ENCODE measurements at regions not wholly inside any gene's neighbourhood (a gene's known extent, or its start where the extent isn't known, plus 50 kb on each side); places are given as distances from the start of the nearest gene placed in this dataset.

DNA sequence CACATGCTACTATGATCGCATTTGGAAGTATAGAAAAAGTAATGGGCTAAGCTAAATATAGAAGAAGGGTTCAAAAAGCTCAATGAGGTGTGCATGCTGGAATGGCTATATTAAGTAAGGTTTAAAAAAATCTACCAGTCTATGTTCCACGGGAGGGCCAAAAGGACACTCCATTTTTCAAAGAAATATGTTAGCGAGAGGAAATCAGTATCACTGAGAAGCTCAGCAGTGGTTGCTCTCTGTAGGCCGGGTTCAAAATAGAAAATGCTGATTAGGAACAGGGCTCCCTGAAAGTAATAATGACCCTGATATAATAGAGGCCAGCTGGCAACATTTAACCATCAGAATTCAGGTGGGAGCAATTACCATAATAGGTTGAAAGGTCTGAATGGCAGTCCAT lies 224.5 kb upstream of the SEMA3E start:
- no peak for DNase-seq (ENCODE audit: low spot score)
- H3K27me3 ChIP-seq (ENCODE audit: insufficient read depth), result no peaks in the 10 kb centered on the region
- no peaks in the 10 kb centered on the region for H3K4me1 ChIP-seq (ENCODE audit: insufficient read depth)
- no peak overlapping the region for H2AFZ ChIP-seq
- no peaks in the 10 kb centered on the region for H3K36me3 ChIP-seq (ENCODE audit: insufficient read depth)
- no peak overlapping the region for H3K4me2 ChIP-seq
- no peaks in the 10 kb centered on the region for H3F3A ChIP-seq (replicated peaks; ENCODE audit: low read depth)
- H3K27me3 Mint-ChIP-seq (ENCODE audit: insufficient read depth, low read depth, poor library complexity), result no peaks in the 10 kb centered on the region
- no peaks in the 10 kb centered on the region for H3K36me3 Mint-ChIP-seq (ENCODE audit: low read depth)
- H3K79me2 ChIP-seq (replicated peaks; ENCODE audit: insufficient read depth), result no peaks in the 10 kb centered on the region
- no peaks in the 10 kb centered on the region for H3K9me2 ChIP-seq (ENCODE audit: insufficient read depth)
- H3K9me3 Mint-ChIP-seq, result no peaks in the 10 kb centered on the region
- no peaks in the 10 kb centered on the region for H4K20me1 ChIP-seq (replicated peaks; ENCODE audit: insufficient read depth)
- H3K4me3 Mint-ChIP-seq, result no peak overlapping the region
- TF ChIP-seq NANOG (IDR thresholded peaks at IDR 0.05; ENCODE audit: borderline replicate concordance) (no peak), ZNF114 (CRISPR knock-in tag; IDR thresholded peaks at IDR 0.05) (no peak), JUNB (IDR thresholded peaks at IDR 0.05; ENCODE audit: unreplicated experiment) (no peak), ZNF331 (CRISPR knock-in tag; IDR thresholded peaks at IDR 0.05; ENCODE audit: low read depth) (no peak), CREB1 (CRISPR knock-in tag; IDR thresholded peaks at IDR 0.05; ENCODE audit: low read depth) (no peak), ZNF462 (CRISPR knock-in tag; IDR thresholded peaks at IDR 0.05) (no peak), POLR2AphosphoS5 (IDR thresholded peaks at IDR 0.05; ENCODE audit: low read depth) (no peak), EZH2phosphoT487 (IDR thresholded peaks at IDR 0.05; ENCODE audit: unreplicated experiment) (no peak), REST (IDR thresholded peaks at IDR 0.05; ENCODE audit: unreplicated experiment) (no peak), EZH2 (IDR thresholded peaks at IDR 0.05; ENCODE audit: low read depth, unreplicated experiment) (no peak)
- TF ChIP-seq, protein P1, sequence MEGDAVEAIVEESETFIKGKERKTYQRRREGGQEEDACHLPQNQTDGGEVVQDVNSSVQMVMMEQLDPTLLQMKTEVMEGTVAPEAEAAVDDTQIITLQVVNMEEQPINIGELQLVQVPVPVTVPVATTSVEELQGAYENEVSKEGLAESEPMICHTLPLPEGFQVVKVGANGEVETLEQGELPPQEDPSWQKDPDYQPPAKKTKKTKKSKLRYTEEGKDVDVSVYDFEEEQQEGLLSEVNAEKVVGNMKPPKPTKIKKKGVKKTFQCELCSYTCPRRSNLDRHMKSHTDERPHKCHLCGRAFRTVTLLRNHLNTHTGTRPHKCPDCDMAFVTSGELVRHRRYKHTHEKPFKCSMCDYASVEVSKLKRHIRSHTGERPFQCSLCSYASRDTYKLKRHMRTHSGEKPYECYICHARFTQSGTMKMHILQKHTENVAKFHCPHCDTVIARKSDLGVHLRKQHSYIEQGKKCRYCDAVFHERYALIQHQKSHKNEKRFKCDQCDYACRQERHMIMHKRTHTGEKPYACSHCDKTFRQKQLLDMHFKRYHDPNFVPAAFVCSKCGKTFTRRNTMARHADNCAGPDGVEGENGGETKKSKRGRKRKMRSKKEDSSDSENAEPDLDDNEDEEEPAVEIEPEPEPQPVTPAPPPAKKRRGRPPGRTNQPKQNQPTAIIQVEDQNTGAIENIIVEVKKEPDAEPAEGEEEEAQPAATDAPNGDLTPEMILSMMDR (conservative IDR thresholded peaks at IDR 0.05; ENCODE audit: low read depth in 2 of 2), result no peak
- TF ChIP-seq, protein P2, sequence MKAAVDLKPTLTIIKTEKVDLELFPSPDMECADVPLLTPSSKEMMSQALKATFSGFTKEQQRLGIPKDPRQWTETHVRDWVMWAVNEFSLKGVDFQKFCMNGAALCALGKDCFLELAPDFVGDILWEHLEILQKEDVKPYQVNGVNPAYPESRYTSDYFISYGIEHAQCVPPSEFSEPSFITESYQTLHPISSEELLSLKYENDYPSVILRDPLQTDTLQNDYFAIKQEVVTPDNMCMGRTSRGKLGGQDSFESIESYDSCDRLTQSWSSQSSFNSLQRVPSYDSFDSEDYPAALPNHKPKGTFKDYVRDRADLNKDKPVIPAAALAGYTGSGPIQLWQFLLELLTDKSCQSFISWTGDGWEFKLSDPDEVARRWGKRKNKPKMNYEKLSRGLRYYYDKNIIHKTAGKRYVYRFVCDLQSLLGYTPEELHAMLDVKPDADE (IDR thresholded peaks at IDR 0.05), result no peak
- no peak for ATAC-seq
- no peak overlapping the region for H3K27ac ChIP-seq (ENCODE audit: low read depth)
- H3K4me3 ChIP-seq, result no peak overlapping the region
- H3K4me1 Mint-ChIP-seq, result no peaks in the 10 kb centered on the region; the same call in 2 of the 3 replicates
- no peak overlapping the region for H3K27ac Mint-ChIP-seq

Data from GM23338 (cell line).